ENCODE measurements at regions not wholly inside any gene's neighbourhood (a gene's known extent, or its start where the extent isn't known, plus 50 kb on each side); places are given as distances from the start of the nearest gene placed in this dataset.

GRCh38 chr10:23718946-23719345, 280.1 kb downstream of the OTUD1 start:
- no peak for DNase-seq (ENCODE audit: extremely low spot score)
- POLR2A ChIA-PET = no interaction called here
- CTCF ChIA-PET = no interaction called here
- no peak for TF ChIP-seq FOXM1 (IDR thresholded peaks at IDR 0.05; ENCODE audit: borderline replicate concordance)
- no peak for TF ChIP-seq L3MBTL2 (conservative IDR thresholded peaks at IDR 0.05)
- TF ChIP-seq FOXK2 (IDR thresholded peaks at IDR 0.05) = no peak
- no peak for TF ChIP-seq SUZ12 (IDR thresholded peaks at IDR 0.05)
- no peak for TF ChIP-seq TARDBP (IDR thresholded peaks at IDR 0.05)
- TF ChIP-seq NFRKB (IDR thresholded peaks at IDR 0.05) = no peak
- TF ChIP-seq ELF4 (IDR thresholded peaks at IDR 0.05) = no peak
- no peak for TF ChIP-seq SP1 (IDR thresholded peaks at IDR 0.05)
- no peak for TF ChIP-seq FOXA1 (IDR thresholded peaks at IDR 0.05)
- TF ChIP-seq CTBP1 (IDR thresholded peaks at IDR 0.05; ENCODE audit: borderline replicate concordance) = no peak
- TF ChIP-seq ARNT (IDR thresholded peaks at IDR 0.05) = no peak
- TF ChIP-seq PKNOX1 (IDR thresholded peaks at IDR 0.05) = no peak
- no peak for TF ChIP-seq LEF1 (IDR thresholded peaks at IDR 0.05; ENCODE audit: borderline replicate concordance)
- TF ChIP-seq HDGF (IDR thresholded peaks at IDR 0.05; ENCODE audit: borderline replicate concordance) = no peak
- TF ChIP-seq BHLHE40 (IDR thresholded peaks at IDR 0.05; ENCODE audit: borderline replicate concordance) = no peak
- TF ChIP-seq ZNF384 (IDR thresholded peaks at IDR 0.05) = no peak

- ChIA-PET POLR2A (no interaction called here), CTCF (no interaction called here)
- TF ChIP-seq NFRKB (IDR thresholded peaks at IDR 0.05) (no peak), FOXA1 (IDR thresholded peaks at IDR 0.05) (no peak), CTBP1 (IDR thresholded peaks at IDR 0.05; ENCODE audit: borderline replicate concordance) (no peak), BHLHE40 (IDR thresholded peaks at IDR 0.05; ENCODE audit: borderline replicate concordance) (no peak), ARNT (IDR thresholded peaks at IDR 0.05) (no peak), TARDBP (IDR thresholded peaks at IDR 0.05) (no peak), FOXM1 (IDR thresholded peaks at IDR 0.05; ENCODE audit: borderline replicate concordance) (no peak), FOXK2 (IDR thresholded peaks at IDR 0.05) (no peak)
- DNase-seq (ENCODE audit: extremely low spot score) = no peak
These were observed 284.9 kb downstream of the OTUD1 start for GRCh38 chr10:23723796-23724195.

- no peak for TF ChIP-seq ZNF384 (IDR thresholded peaks at IDR 0.05)
- no peak for TF ChIP-seq FOXK2 (IDR thresholded peaks at IDR 0.05)
- no peak for TF ChIP-seq FOXM1 (IDR thresholded peaks at IDR 0.05; ENCODE audit: borderline replicate concordance)
- TF ChIP-seq TARDBP (IDR thresholded peaks at IDR 0.05) = no peak
- TF ChIP-seq HDGF (IDR thresholded peaks at IDR 0.05; ENCODE audit: borderline replicate concordance) = no peak
- TF ChIP-seq BHLHE40 (IDR thresholded peaks at IDR 0.05; ENCODE audit: borderline replicate concordance) = no peak
- no peak for TF ChIP-seq NFRKB (IDR thresholded peaks at IDR 0.05)
- no peak for TF ChIP-seq LEF1 (IDR thresholded peaks at IDR 0.05; ENCODE audit: borderline replicate concordance)
- TF ChIP-seq PKNOX1 (IDR thresholded peaks at IDR 0.05) = no peak
- no peak for TF ChIP-seq SP1 (IDR thresholded peaks at IDR 0.05)
- no peak for TF ChIP-seq CTBP1 (IDR thresholded peaks at IDR 0.05; ENCODE audit: borderline replicate concordance)
- TF ChIP-seq L3MBTL2 (conservative IDR thresholded peaks at IDR 0.05) = no peak
- no peak for TF ChIP-seq SUZ12 (IDR thresholded peaks at IDR 0.05)
- no peak for TF ChIP-seq FOXA1 (IDR thresholded peaks at IDR 0.05)
- no peak for TF ChIP-seq ARNT (IDR thresholded peaks at IDR 0.05)
- no peak for DNase-seq (ENCODE audit: extremely low spot score)
- CTCF ChIA-PET = no interaction called here
- POLR2A ChIA-PET = no interaction called here
These were observed 286.7 kb downstream of the OTUD1 start for GRCh38 chr10:23725548-23725947.

GRCh38 chr10:23742368-23742767, 303.5 kb downstream of the OTUD1 start:
- TF ChIP-seq ZNF384 (IDR thresholded peaks at IDR 0.05) = no peak
- TF ChIP-seq FOXK2 (IDR thresholded peaks at IDR 0.05) = no peak
- TF ChIP-seq LEF1 (IDR thresholded peaks at IDR 0.05; ENCODE audit: borderline replicate concordance) = no peak
- no peak for TF ChIP-seq FOXM1 (IDR thresholded peaks at IDR 0.05; ENCODE audit: borderline replicate concordance)
- TF ChIP-seq SP1 (IDR thresholded peaks at IDR 0.05) = no peak
- TF ChIP-seq CTBP1 (IDR thresholded peaks at IDR 0.05; ENCODE audit: borderline replicate concordance) = no peak
- DNase-seq (ENCODE audit: extremely low spot score) = no peak
- CTCF ChIA-PET = no interaction called here
- POLR2A ChIA-PET = no interaction called here

- ChIA-PET CTCF (no interaction called here), POLR2A (no interaction called here)
- no peak for TF ChIP-seq FOXA1 (IDR thresholded peaks at IDR 0.05)
- no peak for DNase-seq (ENCODE audit: extremely low spot score)
These were observed 303.9 kb downstream of the OTUD1 start for GRCh38 chr10:23742807-23743206.

GRCh38 chr10:23754179-23754578, 315.3 kb downstream of the OTUD1 start:
- no peak for TF ChIP-seq HDGF (IDR thresholded peaks at IDR 0.05; ENCODE audit: borderline replicate concordance)
- CTCF ChIA-PET = no interaction called here
- POLR2A ChIA-PET = no interaction called here
- no peak for DNase-seq (ENCODE audit: extremely low spot score)

- no peak for TF ChIP-seq NFRKB (IDR thresholded peaks at IDR 0.05)
- TF ChIP-seq CTBP1 (IDR thresholded peaks at IDR 0.05; ENCODE audit: borderline replicate concordance) = no peak
- no peak for TF ChIP-seq ARNT (IDR thresholded peaks at IDR 0.05)
- TF ChIP-seq HDGF (IDR thresholded peaks at IDR 0.05; ENCODE audit: borderline replicate concordance) = no peak
- TF ChIP-seq BHLHE40 (IDR thresholded peaks at IDR 0.05; ENCODE audit: borderline replicate concordance) = no peak
- TF ChIP-seq L3MBTL2 (conservative IDR thresholded peaks at IDR 0.05) = no peak
- TF ChIP-seq FOXA1 (IDR thresholded peaks at IDR 0.05) = no peak
- TF ChIP-seq FOXM1 (IDR thresholded peaks at IDR 0.05; ENCODE audit: borderline replicate concordance) = no peak
- TF ChIP-seq LEF1 (IDR thresholded peaks at IDR 0.05; ENCODE audit: borderline replicate concordance) = no peak
- TF ChIP-seq ZNF384 (IDR thresholded peaks at IDR 0.05) = no peak
- CTCF ChIA-PET = interaction anchor here (0.7 kb wide), 1 partner anchor 30 kb away, joined by 3 read pairs; no protein-coding TSS in a partner anchor
These were observed 316.1 kb downstream of the OTUD1 start for GRCh38 chr10:23754941-23755340.

More at GRCh38 chr10:23754941-23755340, 316.1 kb downstream of the OTUD1 start:
- DNase-seq (ENCODE audit: extremely low spot score) = no peak
- POLR2A ChIA-PET = no interaction called here

Data from HEK293T (cell line).